PC-3 (cell line): ENCODE measurements at regions not wholly inside any gene's neighbourhood (a gene's known extent, or its start where the extent isn't known, plus 50 kb on each side); places are given as distances from the start of the nearest gene placed in this dataset.
"Not testable (repeated sequence)": the region's sequence is repeated elsewhere in the genome, so short reads cannot be mapped to it uniquely, and the experiment has no call there.

Experiments
- EZH2 ChIP-seq: fragments of 300-600 bp; sonication (generic); IDR thresholded peaks from one replicate; pipeline ENCODE4 v1.6.1; 2017; ENCODE audit warnings: antibody characterized with exemption, mild to moderate bottlenecking, low read length; ENCODE audit not compliant: unreplicated experiment
- EZH2phosphoT487 ChIP-seq: fragments of 300-600 bp; sonication (generic); IDR thresholded peaks from 2 replicates; pipeline ENCODE4 v1.6.1; 2018; ENCODE audit warnings: mild to moderate bottlenecking, antibody characterized with exemption, low read length, borderline replicate concordance
- TF ChIP-seq, protein P1 (sequence below): fragments of 300-600 bp; sonication (generic); conservative IDR thresholded peaks from 2 replicates; pipeline ENCODE4 v1.5.1; 2017; ENCODE audit warnings: antibody characterized with exemption, low read depth, mild to moderate bottlenecking, low read length

DNA sequence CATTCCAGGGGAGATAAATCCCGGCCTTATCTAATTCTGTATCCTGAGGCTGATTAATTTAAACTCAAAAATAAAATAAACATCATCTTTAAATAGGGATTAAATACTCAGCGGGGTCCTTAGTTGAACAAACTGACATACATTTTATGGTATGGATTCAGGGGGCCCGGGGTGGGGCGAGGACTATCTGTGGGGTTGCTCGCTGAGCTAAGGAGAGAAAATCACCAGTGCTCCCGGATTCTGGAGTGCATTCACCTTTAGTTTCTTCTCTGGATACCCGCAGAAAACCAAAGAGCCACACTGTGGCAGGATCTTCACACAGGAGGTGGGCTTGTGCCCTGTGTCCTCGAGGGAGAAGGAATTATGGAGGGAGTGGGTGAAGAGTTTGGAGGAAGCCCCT is 3949.9 kb upstream of the OR11H1 start:
- TF ChIP-seq, protein P1, sequence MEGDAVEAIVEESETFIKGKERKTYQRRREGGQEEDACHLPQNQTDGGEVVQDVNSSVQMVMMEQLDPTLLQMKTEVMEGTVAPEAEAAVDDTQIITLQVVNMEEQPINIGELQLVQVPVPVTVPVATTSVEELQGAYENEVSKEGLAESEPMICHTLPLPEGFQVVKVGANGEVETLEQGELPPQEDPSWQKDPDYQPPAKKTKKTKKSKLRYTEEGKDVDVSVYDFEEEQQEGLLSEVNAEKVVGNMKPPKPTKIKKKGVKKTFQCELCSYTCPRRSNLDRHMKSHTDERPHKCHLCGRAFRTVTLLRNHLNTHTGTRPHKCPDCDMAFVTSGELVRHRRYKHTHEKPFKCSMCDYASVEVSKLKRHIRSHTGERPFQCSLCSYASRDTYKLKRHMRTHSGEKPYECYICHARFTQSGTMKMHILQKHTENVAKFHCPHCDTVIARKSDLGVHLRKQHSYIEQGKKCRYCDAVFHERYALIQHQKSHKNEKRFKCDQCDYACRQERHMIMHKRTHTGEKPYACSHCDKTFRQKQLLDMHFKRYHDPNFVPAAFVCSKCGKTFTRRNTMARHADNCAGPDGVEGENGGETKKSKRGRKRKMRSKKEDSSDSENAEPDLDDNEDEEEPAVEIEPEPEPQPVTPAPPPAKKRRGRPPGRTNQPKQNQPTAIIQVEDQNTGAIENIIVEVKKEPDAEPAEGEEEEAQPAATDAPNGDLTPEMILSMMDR, result not testable (repeated sequence)
- not testable (repeated sequence) for TF ChIP-seq EZH2, EZH2phosphoT487
